Gastrocnemius medialis (tissue), 4 donors: ENCODE measurements at regions not wholly inside any gene's neighbourhood (a gene's known extent, or its start where the extent isn't known, plus 50 kb on each side); places are given as distances from the start of the nearest gene placed in this dataset.

ENCODE experiments used
- POLR2A ChIP-seq, 2 donors: fragments of 450-650 bp; IDR thresholded peaks; one replicate each; pipeline ENCODE4 v1.6.1; 2017; ENCODE audit warnings: antibody characterized with exemption in 2 of 2, mild to moderate bottlenecking in 2 of 2, moderate library complexity in 2 of 2
- TF ChIP-seq, protein P1 (sequence below), 5 experiments: fragments of 450-650 bp in 3 of 5; fragments of 200-600 bp in 2 of 5; sonication (generic) in 2 of 5; IDR thresholded peaks in 4 of 5; conservative IDR thresholded peaks in 1 of 5; 1 replicate in 4 of 5; 2 replicates in 1 of 5; pipeline ENCODE4 v1.5.1; 2016 to 2019; ENCODE audit warnings: antibody characterized with exemption in 5 of 5, mild to moderate bottlenecking in 3 of 5, moderate library complexity in 3 of 5

DNA sequence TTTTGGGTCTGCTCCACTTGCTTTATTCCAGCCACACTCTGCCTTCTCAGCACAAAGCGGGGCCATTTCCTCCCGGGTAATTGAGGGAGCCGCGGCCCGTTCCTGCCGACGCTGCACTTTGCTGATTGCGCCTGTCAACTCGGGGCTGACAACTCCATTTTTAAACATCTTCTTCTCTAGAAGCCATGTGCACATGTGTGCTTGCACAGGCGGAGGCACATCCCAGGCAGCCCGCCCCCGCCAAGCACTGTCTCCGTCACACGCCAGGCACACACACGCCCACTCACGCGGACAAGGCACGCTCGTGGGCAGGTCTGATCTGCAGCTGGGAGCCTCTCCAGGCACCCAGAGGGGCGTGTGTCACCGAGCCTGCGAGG, 63.2 kb downstream of the ENGASE start:
- TF ChIP-seq, protein P1, sequence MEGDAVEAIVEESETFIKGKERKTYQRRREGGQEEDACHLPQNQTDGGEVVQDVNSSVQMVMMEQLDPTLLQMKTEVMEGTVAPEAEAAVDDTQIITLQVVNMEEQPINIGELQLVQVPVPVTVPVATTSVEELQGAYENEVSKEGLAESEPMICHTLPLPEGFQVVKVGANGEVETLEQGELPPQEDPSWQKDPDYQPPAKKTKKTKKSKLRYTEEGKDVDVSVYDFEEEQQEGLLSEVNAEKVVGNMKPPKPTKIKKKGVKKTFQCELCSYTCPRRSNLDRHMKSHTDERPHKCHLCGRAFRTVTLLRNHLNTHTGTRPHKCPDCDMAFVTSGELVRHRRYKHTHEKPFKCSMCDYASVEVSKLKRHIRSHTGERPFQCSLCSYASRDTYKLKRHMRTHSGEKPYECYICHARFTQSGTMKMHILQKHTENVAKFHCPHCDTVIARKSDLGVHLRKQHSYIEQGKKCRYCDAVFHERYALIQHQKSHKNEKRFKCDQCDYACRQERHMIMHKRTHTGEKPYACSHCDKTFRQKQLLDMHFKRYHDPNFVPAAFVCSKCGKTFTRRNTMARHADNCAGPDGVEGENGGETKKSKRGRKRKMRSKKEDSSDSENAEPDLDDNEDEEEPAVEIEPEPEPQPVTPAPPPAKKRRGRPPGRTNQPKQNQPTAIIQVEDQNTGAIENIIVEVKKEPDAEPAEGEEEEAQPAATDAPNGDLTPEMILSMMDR (IDR thresholded peaks at IDR 0.05 in 4 of 5, conservative IDR thresholded peaks at IDR 0.05 in 1 of 5) = no peak
- no peak for TF ChIP-seq POLR2A (IDR thresholded peaks at IDR 0.05)
